ENCODE measurements at regions not wholly inside any gene's neighbourhood (a gene's known extent, or its start where the extent isn't known, plus 50 kb on each side); places are given as distances from the start of the nearest gene placed in this dataset.

DNA sequence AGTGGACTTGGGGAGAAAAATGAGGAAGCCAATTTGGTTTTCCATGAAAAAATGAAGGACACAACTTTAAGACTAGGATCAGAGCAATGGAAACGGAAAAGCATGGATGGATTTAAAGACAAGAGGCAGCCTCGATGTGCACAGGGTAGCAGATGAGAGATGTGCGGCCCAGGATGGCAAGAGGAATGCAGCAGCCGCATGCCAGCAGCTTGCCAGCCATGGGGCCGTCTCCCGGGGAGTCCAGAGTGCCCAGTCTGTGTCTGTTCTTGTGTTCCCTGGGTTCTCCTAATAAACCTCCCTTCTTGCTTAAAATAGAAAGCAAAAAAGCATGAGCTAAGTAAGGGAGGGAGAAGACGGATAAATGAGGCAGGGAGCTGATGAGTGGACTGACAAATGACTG lies 68.0 kb upstream of the IQSEC1 start (continued):
- TF ChIP-seq, protein P1, sequence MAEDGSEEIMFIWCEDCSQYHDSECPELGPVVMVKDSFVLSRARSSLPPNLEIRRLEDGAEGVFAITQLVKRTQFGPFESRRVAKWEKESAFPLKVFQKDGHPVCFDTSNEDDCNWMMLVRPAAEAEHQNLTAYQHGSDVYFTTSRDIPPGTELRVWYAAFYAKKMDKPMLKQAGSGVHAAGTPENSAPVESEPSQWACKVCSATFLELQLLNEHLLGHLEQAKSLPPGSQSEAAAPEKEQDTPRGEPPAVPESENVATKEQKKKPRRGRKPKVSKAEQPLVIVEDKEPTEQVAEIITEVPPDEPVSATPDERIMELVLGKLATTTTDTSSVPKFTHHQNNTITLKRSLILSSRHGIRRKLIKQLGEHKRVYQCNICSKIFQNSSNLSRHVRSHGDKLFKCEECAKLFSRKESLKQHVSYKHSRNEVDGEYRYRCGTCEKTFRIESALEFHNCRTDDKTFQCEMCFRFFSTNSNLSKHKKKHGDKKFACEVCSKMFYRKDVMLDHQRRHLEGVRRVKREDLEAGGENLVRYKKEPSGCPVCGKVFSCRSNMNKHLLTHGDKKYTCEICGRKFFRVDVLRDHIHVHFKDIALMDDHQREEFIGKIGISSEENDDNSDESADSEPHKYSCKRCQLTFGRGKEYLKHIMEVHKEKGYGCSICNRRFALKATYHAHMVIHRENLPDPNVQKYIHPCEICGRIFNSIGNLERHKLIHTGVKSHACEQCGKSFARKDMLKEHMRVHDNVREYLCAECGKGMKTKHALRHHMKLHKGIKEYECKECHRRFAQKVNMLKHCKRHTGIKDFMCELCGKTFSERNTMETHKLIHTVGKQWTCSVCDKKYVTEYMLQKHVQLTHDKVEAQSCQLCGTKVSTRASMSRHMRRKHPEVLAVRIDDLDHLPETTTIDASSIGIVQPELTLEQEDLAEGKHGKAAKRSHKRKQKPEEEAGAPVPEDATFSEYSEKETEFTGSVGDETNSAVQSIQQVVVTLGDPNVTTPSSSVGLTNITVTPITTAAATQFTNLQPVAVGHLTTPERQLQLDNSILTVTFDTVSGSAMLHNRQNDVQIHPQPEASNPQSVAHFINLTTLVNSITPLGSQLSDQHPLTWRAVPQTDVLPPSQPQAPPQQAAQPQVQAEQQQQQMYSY (CRISPR knock-in tag; IDR thresholded peaks at IDR 0.05), result no peak
- TF ChIP-seq ZNF217 (IDR thresholded peaks at IDR 0.05), result no peak
- TF ChIP-seq SUZ12 (IDR thresholded peaks at IDR 0.05; ENCODE audit: unreplicated experiment), result no peak

DNA sequence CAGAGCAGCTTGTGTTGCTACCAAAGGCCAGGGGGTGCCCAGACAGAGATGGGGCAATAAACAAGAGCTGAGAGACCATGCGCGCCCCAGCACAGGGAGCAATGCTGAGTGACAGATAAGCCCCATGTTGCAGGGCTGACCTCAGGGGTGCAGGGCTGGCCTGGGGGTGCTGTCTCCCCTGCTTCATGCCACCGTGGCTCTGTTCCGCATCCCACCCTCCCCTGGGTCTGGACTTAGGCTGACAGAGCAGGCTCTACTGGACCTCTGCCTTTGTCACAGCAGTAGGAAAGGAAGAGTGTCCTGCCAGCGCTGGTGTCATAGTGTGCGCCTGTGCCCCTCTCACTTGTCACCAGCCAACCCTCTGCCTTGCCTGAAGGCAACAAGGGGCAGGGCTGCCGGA lies 67.4 kb upstream of the IQSEC1 start:
- no peak overlapping the region for H3K9ac ChIP-seq (ENCODE audit: control insufficient read depth, insufficient read depth, low read length)
- no peaks in the 10 kb centered on the region for H3K9me3 ChIP-seq (replicated peaks; ENCODE audit: control insufficient read depth, insufficient read depth, low read length)
- no TSS peak for BruUV-seq (replicated peaks)
- intact Hi-C loops (cut with micrococcal nuclease; ENCODE audit: unreplicated experiment) (no loop called here), in situ Hi-C loops (cut with MboI) (no loop called here)
- H2AFZ ChIP-seq (ENCODE audit: control insufficient read depth, low read depth, low read length), result no peak overlapping the region
- H3K4me2 ChIP-seq (ENCODE audit: control insufficient read depth, insufficient read depth), result no peak overlapping the region
- POLR2A ChIA-PET, result no interaction called here
- WGBS (ENCODE audit: insufficient coverage, insufficient replicate concordance, low lambda C conversion rate, missing lambda C conversion rate), result 47% methylated on average over 7 of the region's 7 CpGs
- no peaks in the 10 kb centered on the region for H4K20me1 ChIP-seq (ENCODE audit: control insufficient read depth, insufficient read depth)
- SMC1A ChIA-PET (ENCODE audit: uncharacterized antibody, unreplicated experiment), result no interaction called here
- CTCF ChIA-PET, result no interaction called here
- peaks cover 0 to 3% of the 10 kb centered on the region in 2 experiments; a peak in 3 of 4 replicates for H3K27me3 ChIP-seq (replicated peaks in 1 of 2; ENCODE audit: control insufficient read depth in 2 of 2, insufficient read depth in 2 of 2, low read length in 1 of 2)
- H3K36me3 ChIP-seq (ENCODE audit: control insufficient read depth in 2 of 2, insufficient read depth in 2 of 2, low read length in 1 of 2), result no peaks in the 10 kb centered on the region
- FAIRE-seq (no peak), DNase-seq (ENCODE audit: low read depth, low spot score) (no peak), ATAC-seq (no peak)
- TF ChIP-seq FOS (IDR thresholded peaks at IDR 0.05; ENCODE audit: borderline replicate concordance, extremely low read depth, insufficient read length), result no peak
- no peak for TF ChIP-seq NFXL1 (IDR thresholded peaks at IDR 0.05; ENCODE audit: borderline replicate concordance)
- TF ChIP-seq SUZ12 (IDR thresholded peaks at IDR 0.05; ENCODE audit: unreplicated experiment), result no peak
- TF ChIP-seq ATF7 (IDR thresholded peaks at IDR 0.05; ENCODE audit: low read depth), result no peak
- no peak for TF ChIP-seq NR2C2 (IDR thresholded peaks at IDR 0.05; ENCODE audit: borderline replicate concordance, control insufficient read depth, insufficient read length, low read depth)
- no peak for TF ChIP-seq SMC3 (IDR thresholded peaks at IDR 0.05; ENCODE audit: borderline replicate concordance, low read length)
- no peak for TF ChIP-seq MYB (IDR thresholded peaks at IDR 0.05; ENCODE audit: borderline replicate concordance, low read depth, low read length)
- no peak for TF ChIP-seq ASH2L (IDR thresholded peaks at IDR 0.05; ENCODE audit: borderline replicate concordance, low read depth)
- H3K79me2 ChIP-seq (ENCODE audit: control insufficient read depth, insufficient read depth, low read length), result no peaks in the 10 kb centered on the region
- no peaks in the 10 kb centered on the region for H3K4me1 ChIP-seq (ENCODE audit: control insufficient read depth, insufficient read depth, low read length)
- H3K27ac ChIP-seq (ENCODE audit: control insufficient read depth, insufficient read depth), result no peak overlapping the region
- RAD21 ChIA-PET (ENCODE audit: unreplicated experiment), result no interaction called here
- H3K4me3 ChIP-seq, result no peak overlapping the region
